HL-60 (cell line): ENCODE measurements at regions not wholly inside any gene's neighbourhood (a gene's known extent, or its start where the extent isn't known, plus 50 kb on each side); places are given as distances from the start of the nearest gene placed in this dataset.

Experiments
- DNase-seq, 2 experiments: peaks; one replicate each; pipeline ENCODE4 v3.0.0-alpha.2; 2010 to 2020; ENCODE audit warnings: low read depth in 1 of 2, low spot score in 1 of 2
- H3K27ac ChIP-seq: fragments of 250-450 bp; sonication (Bioruptor Pico); replicated peaks from 2 replicates; pipeline ENCODE4 v1.5.1; 2020; ENCODE audit warnings: mild to moderate bottlenecking, moderate library complexity
- H3K27me3 ChIP-seq: fragments of 250-450 bp; sonication (Bioruptor Pico); 2 replicates; pipeline ENCODE4 v1.5.1; 2021; ENCODE audit warnings: mild to moderate bottlenecking, moderate library complexity; ENCODE audit not compliant: insufficient read depth, poor library complexity, severe bottlenecking
- H3K4me3 ChIP-seq: replicated peaks from 2 replicates; pipeline ENCODE4 v1.5.1; 2011; ENCODE audit warnings: mild to moderate bottlenecking, control low read depth, low read length; ENCODE audit not compliant: insufficient read depth
- CTCF ChIP-seq: IDR thresholded peaks from one replicate; pipeline ENCODE4 v1.5.1; 2011; ENCODE audit warnings: low read length, control low read depth, inconsistent platforms; ENCODE audit not compliant: insufficient read depth
- GABPA ChIP-seq: IDR thresholded peaks from 2 replicates; pipeline ENCODE4 v1.6.1; 2012; ENCODE audit warnings: low read depth
- POLR2AphosphoS5 ChIP-seq: IDR thresholded peaks from 2 replicates; pipeline ENCODE4 v1.6.1; 2012; ENCODE audit warnings: low read depth
- REST ChIP-seq: IDR thresholded peaks from 2 replicates; pipeline ENCODE4 v1.6.1; 2012; ENCODE audit warnings: low read depth; ENCODE audit not compliant: insufficient replicate concordance
- SPI1 ChIP-seq: IDR thresholded peaks from 2 replicates; pipeline ENCODE4 v1.6.1; 2012; ENCODE audit warnings: low read depth, mild to moderate bottlenecking, borderline replicate concordance

- H3K27ac ChIP-seq, result no peak overlapping the region
- TF ChIP-seq GABPA (no peak), CTCF (no peak)
- DNase-seq, result no peak
- no peak overlapping the region for H3K4me3 ChIP-seq
- peaks cover 2% of the 10 kb centered on the region for H3K27me3 ChIP-seq
These were observed 77.8 kb downstream of the BUD13 start for GRCh38 chr11:116694815-116695590.

GRCh38 chr11:116694349-116694725 lies 78.5 kb downstream of the BUD13 start:
- DNase-seq, result no peak
- TF ChIP-seq REST, result no peak
- TF ChIP-seq GABPA, result no peak
- TF ChIP-seq SPI1, result no peak
- no peak for TF ChIP-seq POLR2AphosphoS5
- TF ChIP-seq CTCF, result no peak
- no peak overlapping the region for H3K27ac ChIP-seq
- no peak overlapping the region for H3K4me3 ChIP-seq
- peaks cover 2% of the 10 kb centered on the region for H3K27me3 ChIP-seq

GRCh38 chr11:116693593-116694348 lies 79.0 kb downstream of the BUD13 start:
- no peak overlapping the region for H3K27ac ChIP-seq
- DNase-seq, result no peak
- TF ChIP-seq REST (no peak), GABPA (no peak), POLR2AphosphoS5 (no peak), CTCF (no peak), SPI1 (no peak)
- no peak overlapping the region for H3K4me3 ChIP-seq
- peaks cover 2% of the 10 kb centered on the region for H3K27me3 ChIP-seq
